DMS53 treated with DMSO at 0.1 percent for 48 hours (cell line): ENCODE measurements at regions not wholly inside any gene's neighbourhood (a gene's known extent, or its start where the extent isn't known, plus 50 kb on each side); places are given as distances from the start of the nearest gene placed in this dataset.

Experiments
- DNase-seq: peaks from one replicate; lab custom pipeline; 2025; ENCODE audit not compliant: unreplicated experiment; lab: John Stamatoyannopoulos, UW

DNA sequence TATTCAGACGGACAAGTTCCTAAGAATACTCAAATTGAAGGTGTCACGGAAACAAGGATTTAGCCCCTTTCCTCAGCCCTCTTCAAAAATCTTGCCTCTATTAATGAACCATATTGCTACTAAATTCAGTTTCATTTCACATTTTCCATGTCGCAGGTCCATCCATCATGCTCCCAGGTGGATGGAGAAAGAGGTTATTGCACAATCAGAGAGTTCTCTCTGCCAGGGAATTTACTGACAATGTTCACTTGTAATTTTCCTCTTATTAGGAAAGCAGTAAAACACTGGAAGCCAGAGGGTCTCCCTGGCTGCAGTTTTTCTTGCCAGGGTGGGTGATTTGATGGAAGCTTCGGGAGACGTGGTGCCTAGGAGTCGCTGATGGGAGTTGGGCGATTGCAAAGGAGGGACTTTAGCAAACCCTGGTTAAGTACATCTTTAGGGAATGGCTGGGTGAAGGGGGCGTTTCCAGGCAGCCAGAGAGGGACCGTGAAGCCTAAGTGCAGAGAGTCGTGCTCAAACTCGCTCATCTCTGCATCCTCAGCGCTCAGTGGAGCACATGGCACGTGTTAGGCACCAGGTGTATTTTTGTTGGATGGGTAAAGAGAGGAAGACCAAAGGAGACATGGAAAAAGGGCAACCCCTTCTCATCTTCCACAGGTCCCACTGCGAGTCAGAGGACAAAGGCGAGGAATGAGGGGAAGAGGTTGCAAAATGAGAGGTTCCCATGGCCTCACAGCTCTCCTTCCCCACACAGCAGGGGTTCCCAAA lies 321.9 kb upstream of the CDH4 start:
- DNase-seq = no peak

DNA sequence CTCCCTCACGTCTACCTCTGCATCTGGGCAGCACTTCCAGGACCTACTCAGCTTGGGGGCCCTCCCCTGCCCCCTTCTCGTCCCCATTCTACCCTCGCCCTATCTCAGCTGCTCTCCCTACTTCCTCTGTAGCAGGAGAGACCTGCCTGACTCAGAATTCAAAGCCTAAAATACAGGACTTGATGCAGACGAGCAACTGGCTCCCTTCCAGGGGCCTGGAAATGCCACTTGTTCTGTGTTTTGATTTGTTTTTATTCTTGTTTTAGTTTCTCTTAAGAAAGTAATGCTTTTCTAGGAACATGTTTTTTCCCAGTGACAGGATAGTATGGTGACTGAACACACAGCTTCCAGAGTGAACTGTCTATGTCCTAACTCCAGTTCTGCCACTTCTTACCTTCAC lies 320.4 kb upstream of the CDH4 start:
- DNase-seq = no peak

DNA sequence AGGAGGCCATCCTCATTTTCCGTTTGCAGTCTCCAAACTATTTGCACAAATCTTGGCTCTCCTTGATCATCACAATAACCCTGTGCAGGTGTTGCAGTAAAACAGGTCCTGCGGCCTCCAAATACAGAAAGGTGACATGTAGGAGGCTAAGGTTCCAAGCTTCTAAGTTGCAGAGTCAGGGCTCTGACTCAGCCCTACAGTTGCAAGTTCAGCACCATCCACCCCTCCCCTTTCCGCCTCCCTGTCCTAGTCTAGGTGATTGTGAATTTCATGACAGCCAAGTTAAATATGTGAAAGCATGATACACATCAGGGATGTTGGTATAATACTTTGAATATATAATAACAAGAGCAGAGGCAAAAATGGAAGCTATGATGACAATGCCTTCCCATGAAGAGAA lies 317.3 kb upstream of the CDH4 start:
- no peak for DNase-seq

DNA sequence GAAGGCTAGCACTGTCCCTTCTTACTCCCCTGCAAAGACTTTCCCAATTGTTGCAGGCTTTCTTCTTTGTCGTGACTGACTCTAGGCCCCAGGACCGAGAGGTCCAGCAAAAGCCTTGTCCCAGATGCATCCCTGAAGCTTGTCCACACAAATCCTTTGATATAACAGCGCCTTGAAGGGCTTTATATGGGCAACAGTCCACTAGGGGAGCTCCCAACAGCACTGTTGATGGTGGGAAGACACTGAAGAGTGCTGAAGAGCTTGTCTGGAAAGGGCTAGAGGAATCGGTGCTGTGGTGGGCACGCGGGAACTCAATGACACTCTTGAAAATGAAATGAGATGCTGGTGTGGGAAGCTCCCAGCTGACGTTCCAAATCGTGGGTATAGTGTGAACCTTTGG lies 316.1 kb upstream of the CDH4 start:
- DNase-seq = no peak

DNA sequence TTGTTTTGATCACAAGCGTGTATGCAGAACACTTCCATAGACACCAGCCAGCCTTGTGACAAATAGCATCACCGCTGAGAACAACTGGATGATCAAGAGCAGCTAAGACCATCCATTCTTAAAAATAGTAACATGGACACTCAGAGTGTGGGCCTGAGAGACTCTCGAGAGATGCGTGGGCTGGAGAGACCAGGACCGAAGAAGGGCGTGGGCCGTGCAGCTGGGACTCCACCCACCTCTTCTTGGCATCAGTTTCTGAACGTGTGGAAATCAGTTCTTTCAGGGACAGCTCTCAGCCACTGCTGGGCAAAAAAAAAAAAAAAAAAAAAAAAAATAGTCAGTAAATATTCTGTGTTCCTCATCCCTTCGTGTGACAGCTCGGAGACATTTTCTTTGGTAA lies 314.5 kb upstream of the CDH4 start:
- DNase-seq = no peak

DNA sequence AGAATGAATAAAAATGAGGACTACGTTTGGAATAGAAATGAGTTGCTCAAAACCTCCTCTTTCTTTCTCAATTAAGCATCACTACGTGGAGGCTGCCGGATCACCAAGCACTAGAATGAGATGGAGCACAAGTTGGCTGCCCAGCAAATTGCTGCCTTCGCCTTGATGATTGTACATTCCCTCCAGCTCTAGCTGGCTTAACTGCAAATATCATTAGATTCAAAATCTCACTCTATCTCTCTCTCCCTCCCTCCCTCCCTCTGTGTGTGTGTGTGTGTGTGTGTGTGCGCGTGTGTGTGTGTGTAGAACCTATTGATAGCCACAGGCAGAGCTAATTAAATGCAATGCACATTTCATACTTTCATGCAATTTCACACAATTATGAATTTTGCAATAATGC lies 310.7 kb upstream of the CDH4 start:
- no peak for DNase-seq

DNA sequence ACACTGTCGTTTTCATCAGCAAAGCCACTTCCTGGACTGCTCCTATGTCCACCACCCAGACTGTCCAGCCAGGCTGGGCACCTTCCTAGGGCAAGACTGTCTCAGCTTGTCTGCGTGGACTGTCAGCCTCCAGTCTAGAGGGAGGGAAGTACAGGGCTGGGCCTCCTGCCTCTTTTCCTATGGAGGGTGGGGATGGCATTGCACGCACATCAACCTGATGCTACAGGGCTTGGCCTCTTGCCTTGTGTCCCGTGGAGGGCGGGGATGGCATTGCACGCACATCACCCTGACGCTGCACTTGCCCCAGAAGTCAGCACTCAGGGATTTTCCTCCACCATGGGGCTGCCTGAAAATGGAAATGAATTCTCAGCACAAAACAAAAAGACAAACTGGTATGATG lies 304.2 kb upstream of the CDH4 start:
- no peak for DNase-seq

DNA sequence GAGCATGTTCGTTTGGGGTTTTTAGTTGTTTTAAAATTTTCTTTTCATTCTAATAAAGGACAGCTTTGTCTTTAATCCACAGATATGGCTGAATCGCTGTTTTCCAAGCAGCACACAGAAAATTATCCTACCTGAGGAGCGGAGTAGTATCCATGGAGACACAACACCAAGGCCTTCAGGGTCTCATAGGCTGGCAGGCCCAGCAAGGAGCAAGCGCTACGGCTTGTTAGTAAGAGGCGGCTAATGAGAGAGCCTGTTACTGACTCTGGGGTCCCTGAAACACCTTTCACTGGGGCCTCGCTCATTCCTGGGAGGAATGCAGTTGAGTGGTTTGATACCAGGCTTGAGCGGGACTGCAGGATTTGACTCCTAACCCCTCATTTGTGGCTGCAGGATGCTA lies 303.8 kb upstream of the CDH4 start:
- DNase-seq = no peak

DNA sequence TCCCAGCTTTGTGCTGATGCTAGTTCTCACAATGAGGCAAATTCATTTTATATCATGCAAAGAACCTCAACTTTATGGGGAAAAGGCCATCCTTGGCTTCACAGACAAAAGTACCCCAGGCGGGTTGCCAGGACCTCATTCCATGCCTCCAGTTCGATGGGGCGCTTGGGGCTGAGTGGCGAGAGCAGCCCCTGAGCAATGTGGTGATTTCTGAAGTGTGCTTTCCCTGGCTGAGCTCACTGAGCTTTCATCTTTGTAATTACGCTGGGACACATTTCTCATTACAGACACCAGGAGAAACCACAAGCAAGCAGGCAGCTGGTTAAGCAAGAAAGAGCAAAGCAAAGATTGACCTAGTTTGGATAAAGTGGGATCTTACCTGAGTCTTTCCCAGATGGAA lies 301.5 kb upstream of the CDH4 start:
- no peak for DNase-seq

DNA sequence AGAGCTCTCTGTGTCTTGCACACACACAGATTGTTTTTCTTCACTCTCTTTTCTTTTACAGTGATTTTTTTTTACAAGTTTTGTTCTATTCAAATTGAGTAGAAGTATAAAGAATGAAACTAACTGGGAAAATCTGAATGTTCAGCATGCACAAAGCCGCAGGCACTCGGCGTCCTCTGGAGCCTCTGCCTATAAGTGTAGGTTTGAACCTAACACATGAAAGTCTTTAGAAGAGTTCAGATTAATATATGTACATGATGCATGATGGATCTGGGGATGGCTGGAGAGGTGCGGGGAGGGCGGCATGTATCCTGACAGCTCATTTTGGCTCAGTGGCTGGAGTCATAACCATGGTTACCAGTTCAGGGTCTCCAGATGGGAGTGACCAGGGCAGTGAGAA lies 301.1 kb upstream of the CDH4 start:
- no peak for DNase-seq

DNA sequence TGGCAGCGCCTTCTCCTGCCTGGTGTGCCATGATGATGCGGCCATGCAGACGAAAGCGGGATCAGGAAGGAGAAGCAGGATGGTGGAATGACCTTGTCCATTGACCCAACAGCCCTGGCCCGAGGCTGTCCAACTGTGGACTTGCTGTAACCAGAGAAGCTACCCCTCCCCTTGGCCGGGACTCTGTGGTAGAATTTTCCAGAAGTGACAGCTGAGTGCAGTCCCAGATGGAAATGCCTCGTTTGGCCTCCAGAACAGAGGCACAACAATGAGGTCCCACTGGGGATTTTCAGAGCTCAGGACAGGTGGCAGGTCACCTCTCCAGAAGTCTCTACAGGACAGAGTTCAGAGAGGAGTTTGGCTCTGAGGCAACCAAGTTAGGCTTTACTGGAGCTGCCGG lies 299.2 kb upstream of the CDH4 start:
- no peak for DNase-seq

DNA sequence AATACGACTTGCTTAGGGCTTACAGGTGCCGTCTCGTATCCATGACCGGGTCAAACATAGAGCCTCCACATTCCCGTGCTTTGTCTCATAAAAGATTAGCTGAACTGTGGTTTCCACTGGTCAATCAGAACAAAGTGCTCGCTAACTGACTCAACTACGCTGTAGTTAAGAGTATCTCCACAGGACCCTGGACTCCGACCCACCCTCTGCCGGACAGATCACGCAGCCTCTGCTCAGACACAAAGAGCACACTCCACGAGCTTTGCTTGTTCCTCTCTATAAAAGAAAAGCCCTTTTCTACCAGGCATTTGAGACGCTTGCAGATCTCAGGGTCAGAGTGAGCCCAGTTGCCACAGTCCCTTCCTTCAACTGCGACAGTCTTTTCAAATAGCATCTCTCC lies 298.7 kb upstream of the CDH4 start:
- no peak for DNase-seq

DNA sequence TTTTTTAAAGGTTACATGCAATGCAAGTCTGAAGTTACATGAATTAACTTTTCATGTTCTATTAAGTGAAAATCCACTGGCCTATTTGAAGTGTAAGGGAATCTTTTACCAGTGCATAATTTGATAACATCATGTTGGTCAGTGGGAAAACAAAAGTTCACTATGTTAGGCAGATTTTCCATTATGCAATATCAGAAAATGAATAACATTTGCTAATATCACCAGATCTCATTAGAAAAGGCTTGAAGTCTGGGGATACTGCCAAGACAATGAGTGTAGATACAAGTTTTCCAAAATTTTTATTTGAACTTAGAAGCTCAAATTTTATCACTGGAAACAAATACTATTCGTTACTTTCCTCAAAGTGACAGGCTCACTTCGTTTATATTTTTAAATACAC lies 296.4 kb upstream of the CDH4 start:
- DNase-seq = no peak

DNA sequence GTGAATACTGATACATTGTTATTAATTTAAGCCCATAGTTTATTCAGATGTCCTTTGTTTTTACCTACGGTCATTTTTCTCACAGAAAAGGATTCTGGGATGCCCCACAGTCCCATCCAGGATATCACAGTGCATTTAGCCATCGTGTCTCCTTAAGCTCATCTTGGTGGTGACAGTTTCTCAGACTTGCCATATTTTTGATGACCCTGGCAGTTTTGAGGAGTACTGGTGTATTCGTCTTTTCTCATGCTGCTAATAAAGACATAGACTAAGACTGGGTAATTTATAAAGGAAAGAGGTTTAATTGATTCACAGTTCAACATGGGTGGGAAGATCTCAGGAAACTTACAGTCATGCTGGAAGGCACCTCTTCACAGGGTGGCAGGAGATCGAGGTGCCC lies 295.9 kb upstream of the CDH4 start:
- no peak for DNase-seq

DNA sequence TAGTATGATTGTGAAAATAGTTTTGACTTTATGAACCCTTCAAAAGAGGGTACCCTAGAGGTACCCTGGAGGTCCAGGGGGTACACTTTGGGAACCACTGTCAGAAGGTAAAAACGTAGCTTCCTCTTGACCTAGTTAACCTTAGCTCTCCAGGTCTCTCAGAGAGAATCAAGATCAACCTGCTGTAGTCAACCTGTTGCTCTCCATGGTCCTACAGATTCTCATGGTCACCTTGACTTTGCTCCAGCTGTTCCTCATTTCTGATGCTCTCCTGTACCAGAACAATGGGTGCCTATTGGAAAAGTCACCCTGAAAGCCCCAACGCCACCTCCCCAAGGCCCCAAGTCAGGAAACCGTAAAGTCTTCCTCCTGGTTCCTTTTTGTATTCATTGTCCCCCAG lies 294.4 kb upstream of the CDH4 start:
- no peak for DNase-seq

DNA sequence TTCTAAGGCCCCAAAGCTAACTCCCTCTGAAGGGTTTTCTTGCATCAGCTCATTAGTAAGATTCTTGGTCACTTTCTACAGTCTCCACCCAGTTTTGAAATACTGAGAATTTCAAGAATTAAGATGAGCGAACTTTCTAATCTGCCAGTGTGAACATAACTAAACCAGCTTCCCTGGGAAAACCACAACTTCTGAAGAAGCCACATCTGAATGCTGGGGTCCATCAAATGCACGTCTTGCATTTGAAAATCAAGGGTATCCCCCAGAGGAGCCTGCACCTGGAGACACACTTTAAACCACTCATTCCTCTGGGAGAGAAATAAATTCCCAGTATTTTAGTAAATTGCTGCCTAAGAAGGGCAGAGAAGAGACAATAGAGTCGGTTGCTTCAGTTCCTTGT lies 292.1 kb upstream of the CDH4 start:
- no peak for DNase-seq

DNA sequence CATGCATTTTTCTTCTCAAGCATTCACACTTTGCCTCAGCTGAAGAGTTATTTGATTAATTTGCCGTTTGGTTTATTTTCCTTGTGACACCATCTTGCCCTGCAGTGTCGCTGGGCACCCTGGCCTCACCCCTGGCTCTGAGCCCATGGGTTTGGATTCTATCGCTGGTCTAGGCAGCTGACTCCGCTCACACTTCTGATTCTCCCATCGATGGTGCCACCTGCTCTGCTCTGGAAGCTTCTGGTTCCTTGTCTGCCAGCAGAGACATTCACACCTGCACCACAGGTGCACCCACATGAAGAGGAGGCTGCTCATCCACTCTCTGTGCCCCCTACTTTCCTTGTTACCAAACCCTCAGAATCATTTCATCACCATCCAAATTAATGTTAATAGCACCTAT lies 291.6 kb upstream of the CDH4 start:
- no peak for DNase-seq

DNA sequence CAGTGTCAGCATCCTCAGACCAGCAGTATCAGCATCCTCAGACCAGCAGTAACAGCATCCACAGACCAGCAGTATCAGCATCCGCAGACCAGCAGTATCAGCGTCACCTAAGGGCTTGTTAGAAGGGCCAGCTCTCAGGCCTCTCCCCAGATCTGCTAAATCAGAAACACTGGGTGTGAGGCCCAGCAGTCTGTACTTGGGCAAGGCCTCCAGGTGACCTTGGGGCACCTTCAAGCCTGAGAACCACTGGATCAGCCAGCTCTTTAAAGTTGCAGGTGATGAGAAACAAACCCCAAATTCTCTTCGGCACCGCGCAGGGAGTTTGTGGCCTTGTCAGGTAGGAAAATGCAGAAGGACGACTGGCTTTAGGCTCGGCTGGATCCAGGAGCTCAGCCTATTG lies 290.5 kb upstream of the CDH4 start:
- DNase-seq = no peak

DNA sequence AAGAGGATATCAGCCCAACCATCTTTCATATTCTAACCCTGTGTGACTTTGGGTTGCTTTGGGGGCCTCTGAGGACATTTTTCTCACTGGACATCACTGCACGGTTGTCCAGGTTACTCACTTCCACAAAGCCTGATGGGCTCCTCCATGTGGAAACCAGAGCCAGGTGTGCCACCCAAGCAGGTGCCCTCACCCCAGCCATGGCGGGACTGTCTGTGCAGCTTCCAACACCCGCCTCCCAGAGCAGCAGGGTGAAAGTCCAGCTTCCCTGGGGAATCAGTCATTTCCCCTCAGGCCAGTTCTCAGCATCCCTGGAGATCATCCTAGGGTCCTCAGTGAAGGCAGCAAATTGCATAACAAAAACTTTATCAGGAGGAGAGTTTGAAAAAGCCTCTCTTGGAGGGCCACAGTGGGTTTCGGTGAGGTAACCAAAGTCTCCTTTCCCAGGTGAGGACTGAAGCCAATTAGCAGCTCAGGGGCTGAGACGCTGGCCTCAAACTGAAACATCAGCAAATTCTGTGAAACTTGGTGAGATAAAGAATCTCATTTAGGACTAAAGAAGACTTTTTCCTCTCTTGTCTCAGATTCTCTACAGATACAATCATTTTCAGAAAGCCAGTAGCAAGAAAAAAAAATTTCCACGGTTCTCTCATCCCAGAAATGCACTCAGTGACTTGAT lies 289.6 kb upstream of the CDH4 start:
- no peak for DNase-seq

DNA sequence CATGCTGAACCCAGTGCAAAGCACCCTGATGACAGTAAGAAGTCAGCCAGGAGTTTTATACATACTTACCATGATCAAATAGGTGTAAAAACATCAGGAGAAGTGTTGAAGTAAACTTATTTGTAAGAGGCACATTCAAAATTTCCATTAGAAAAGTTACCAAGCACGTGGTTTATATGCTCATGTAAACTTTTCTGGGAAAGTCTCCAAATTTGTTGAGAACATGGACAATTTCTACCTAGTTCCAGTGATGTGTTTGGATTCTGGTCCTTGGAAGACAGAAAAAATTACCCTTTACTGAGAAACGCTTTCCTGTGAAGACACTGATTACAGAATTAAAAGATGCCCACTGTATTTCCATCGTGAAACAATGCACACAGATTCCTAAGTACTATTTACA lies 288.9 kb upstream of the CDH4 start:
- no peak for DNase-seq

DNA sequence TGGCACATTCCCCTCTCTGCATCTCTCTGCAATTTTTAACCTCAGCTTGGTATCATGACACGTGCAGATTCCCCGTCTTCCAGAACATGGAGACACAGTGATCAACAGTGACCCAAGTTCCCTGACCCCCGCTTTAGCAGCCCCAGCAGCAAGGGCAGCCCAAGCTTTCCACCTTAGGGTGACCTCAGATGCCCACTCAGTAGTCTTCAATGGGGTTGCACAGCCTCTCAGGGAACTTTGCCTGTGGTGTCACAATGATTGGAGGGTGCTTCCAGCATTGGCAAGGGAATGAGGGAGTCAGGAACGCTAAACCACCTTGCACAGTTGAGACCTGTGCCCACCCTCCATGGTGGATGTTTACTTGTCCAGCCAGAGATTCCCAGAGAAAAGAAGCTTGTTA lies 287.1 kb upstream of the CDH4 start:
- no peak for DNase-seq

DNA sequence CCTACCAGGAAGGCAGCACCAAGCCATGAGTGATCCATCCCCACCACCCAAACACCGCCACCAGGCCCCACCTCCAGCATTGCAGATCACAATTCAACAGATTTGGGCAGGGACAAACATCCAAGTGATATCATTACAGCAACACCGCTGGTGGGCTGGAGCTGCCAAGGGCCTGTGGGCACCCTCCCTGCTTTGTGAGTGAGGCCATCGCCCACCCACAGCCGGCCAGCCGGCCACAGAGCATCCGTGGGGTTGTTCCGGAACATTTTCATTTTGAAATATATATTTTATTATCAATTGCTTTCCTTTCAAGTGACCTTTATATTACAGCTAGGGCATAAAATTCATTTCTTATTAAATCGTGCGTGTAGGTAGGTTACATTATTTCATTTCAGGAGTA lies 286.0 kb upstream of the CDH4 start:
- DNase-seq = no peak

DNA sequence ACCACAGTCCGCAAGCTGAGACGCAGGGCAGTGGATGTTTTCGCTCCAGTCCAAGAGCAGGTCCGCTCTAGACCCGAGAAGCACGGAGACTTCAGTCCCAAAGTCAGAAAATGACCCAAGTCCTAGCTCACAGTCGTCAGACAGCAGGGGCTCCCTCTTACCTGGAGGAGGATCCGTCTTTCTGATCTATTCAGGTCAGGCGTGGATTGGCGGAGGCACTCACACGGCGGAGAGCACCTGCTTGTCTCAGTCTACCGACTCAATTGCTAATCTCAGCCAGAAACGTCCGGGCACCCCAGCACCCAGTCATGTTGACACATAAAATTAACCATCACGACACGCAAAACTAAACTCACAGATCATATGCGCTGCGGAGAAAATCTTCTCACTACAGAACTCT lies 285.3 kb upstream of the CDH4 start:
- no peak for DNase-seq
